ENCODE measurements at regions not wholly inside any gene's neighbourhood (a gene's known extent, or its start where the extent isn't known, plus 50 kb on each side); places are given as distances from the start of the nearest gene placed in this dataset.

DNA sequence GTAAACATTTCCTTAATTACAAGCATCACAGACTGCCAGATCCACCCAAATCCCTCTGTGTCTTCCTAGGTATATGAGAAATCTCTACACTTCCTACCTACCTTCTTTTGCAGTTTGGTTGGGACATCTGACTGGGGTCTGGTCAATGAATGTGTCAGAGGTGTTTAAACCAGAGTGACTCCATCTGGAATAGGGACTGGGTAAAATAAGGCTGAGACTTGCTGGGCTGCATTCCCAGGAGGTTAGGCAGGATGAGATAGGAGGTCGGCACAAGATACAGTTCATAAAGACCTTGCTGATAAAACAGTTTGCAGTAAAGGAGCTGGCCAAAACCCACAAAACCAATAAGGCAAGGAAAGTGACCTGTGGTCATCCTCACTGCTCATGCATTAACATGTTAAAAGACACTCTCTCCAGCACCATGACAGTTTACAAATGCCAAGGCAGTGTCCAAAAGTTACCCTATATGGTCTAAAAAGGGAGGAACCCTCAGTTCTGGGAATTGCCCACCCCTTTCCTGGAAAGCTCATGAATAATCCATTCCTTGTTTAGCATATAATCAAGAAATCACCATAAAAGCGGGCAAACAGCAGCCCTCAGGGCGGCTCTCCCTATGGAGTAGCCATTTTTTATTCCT is 87.4 kb upstream of the BACE2 start:
- DNase-seq = no peak

DNA sequence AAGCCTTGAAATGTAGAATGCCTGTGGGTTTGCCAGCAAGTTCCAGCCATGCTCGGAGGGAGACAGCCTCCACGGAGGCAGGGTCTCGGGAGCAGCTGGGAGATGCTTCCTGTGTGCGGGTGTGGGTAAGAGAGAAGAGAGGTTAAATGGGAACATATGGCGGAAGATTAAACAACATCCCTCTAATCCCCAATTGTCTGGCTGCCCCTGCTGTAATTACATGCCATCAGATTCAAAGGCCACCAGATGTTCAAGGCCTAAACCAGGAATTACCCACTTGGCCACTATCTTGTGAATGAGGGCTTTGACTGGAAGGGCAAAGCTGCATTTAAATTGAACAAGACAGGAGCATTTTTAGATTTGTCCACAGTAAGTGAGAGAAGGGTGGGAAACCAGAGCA is 81.4 kb upstream of the BACE2 start:
- no peak for DNase-seq

- DNase-seq = no peak
Measured at GRCh38 chr21:41090981-41091380, 77.0 kb upstream of the BACE2 start.

GRCh38 chr21:41091616-41092015 is 76.3 kb upstream of the BACE2 start:
- no peak for DNase-seq

GRCh38 chr21:41092312-41092711 is 75.6 kb upstream of the BACE2 start:
- DNase-seq = no peak

DNA sequence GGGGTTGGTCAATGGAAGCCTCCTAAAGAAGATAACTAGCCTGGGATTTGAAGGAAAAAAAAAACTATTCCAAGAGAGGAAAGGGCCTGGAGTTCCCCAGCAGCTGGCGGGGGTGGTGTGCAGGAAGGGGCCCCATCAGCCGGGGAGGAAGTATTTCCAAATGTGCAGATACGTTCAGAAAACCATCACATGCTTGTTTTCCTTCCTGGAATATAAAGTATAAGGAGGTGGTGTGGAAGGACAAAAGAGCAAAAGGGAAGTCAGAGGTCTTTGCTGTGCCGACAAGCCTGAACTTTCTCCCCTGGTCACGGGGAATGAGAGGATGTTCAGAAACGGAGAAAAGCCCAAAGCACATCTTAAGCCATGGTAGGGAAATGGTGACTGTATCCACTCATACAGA is 72.0 kb upstream of the BACE2 start:
- no peak for DNase-seq

DNA sequence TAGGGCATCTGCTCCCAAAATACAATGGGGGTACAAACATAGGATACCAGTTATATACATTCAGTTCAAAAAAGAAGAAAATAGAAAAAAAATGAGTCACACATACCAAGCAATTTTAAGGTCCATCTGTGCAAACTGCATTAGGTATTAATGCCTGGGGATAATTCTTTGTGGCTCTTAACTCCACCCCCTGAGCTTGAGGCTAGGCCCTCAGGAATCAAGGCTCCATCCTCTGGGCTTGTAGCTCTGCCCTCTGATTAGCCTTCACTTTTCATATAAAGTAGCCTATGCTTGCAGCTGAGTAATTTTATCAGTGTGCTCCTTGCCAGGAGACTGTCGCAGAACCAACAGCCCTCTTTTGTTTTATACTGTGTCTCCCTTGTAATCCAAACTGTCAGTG is 69.9 kb upstream of the BACE2 start:
- DNase-seq = no peak

DNA sequence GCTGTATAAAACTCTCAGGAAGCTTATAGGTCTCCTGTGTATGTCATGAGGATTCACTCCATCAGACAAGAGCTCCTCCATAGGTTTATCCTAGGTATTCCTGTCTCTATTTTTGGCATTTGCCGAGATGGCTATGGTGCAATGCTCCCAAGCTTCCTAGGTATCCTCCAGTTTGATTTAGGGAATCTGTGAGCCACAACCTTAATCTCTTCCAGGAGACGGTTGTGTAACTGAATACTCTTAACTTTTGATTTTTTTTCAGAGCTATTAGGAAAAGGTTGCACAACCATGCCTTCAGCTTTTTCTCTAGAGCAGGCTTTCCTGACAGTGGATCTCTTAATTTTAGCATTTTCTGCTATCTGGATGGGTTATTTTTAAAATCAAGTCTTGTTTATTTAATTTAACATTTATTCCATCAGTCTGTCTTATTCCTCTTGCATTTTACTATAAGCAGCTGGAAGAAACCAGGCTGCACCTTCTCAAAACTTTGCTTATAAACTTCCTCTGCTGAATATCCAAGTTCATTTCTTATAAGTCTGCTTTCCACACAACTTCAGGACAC is 69.4 kb upstream of the BACE2 start:
- no peak for DNase-seq

DNA sequence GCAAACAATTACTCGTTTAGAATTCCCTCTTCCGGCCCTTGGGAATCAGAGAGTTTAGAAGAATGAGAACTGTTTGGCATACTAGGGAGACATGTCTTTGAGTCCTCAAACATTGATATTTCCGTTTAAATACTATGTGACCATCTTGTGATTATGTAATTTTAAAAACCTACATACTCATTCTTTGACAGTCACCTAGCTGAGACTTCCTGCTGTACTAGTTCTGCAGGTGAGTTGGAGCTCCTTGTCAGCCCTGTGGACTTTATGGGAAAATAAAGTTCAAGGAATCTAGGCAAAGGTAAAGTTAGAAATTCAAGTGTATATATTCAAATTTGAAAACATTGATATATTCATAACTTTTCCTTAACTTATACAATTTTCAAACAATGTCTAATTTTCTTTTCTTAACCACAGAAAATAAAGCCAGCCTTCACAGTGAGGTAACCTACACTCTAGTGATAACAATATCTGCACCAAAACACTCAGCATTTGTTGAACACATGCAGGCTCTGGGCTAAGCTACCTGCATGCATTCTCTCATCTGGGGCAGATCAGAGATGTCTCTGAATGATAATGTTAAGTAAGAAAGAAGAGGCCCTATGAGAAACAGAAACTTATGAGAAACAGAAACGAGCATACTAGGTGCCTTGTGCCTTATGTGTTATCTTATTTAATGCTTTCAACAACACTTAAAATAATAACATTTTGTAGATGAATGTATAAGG is 67.0 kb upstream of the BACE2 start:
- no peak for DNase-seq

- DNase-seq = peak in 2 of 14 donors; percentile 1 to 2
Measured at GRCh38 chr21:41102281-41102680, 65.7 kb upstream of the BACE2 start.

DNA sequence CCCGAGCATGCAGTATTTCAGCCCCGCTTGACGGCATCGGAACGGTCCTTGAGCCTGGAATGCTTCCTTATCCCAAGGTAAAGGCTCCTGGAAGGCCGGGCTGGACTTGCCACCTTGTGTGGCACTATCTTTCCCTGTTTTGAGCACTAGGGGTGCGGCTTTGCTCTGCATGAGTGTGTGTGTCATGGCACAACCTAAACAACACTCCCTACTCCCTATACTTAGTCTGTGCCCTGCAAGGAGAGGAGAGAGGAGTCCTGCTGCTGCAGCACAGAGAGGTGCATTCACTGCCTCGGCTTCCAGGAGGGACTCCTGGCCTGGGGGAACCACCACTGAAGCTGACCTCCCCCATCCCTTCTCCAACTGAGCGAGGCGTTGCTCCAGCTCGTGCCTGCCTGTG is 60.4 kb upstream of the BACE2 start:
- DNase-seq = no peak

DNA sequence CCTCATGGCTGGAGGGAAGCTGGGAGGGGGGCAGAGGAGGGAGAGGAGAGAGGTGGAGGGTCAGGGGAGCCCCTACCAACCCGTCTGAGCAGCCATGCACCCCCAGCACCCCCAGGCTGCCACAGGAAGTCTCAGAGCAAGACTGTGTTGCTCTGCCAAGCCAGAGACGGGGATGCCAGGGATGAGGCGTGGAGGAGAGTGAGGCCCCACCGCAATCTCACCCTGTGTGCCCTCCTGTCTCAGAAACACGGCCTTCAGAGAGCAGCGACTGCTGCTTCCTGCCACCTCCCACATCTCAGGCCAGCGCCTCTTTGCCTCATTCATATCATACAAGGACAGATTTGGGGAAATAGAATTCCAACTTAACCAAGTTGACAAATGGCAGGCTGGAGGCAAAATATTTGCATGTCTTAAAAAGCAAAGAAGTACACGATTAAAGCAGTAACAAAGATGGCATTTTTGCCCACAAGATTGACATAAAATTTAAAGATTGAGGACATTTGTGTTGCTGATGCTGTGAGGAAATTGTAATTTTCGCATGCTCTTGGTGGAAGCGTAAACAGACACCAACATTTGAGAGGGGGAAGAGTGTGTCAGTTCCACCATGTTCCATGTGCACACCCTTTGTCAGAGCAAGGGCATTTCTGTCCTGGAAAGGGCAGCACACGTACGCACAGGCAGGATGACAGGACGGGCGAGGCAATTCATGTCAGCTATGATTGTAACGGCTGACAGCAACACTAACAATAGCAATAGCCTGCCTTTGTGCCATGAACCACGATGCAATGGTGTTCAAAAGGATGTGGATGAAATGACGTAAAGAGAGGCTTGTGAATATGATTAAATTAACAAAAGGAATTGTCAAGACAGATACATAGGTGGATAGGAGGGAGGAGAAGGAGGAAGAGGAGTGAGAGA is 59.0 kb upstream of the BACE2 start:
- DNase-seq = no peak

DNA sequence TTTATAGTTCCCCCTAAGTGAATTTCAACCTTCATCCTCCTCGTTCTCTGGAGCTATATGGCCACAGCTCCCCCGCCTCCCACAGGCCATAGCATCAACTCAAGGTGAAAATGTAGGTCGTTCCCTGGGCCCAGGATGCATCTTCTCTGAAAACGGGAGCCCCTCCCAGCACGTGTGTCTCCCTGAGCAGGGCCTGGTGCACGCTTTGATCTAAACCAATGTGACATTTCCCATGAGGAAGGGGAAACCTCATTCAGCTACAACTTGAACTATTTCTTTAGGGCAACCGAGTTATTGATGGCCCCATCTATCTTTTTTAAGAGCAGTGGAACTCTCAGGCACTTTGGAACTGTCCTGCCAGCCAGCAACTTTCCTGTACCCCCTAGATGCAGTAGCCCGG is 57.8 kb upstream of the BACE2 start:
- no peak for DNase-seq

DNA sequence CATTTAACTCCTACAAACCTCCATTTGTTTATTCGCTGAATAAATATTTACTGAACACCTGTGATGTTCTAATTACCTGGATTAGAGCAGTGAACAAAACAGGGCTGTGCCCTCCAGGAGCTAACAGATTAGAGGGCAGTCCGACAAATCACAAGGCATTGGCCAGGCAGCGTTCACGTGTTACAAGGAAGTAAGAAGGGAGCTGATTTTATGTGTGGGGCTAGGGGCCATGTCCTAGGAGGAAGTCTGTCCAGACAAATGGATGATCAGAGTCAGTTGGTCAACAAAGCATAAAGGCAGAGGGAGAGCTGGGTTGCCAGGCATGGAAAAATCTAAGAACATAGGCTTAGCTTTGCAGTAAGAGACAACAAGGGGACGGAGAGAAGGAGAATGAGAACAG is 57.3 kb upstream of the BACE2 start:
- DNase-seq = no peak

DNA sequence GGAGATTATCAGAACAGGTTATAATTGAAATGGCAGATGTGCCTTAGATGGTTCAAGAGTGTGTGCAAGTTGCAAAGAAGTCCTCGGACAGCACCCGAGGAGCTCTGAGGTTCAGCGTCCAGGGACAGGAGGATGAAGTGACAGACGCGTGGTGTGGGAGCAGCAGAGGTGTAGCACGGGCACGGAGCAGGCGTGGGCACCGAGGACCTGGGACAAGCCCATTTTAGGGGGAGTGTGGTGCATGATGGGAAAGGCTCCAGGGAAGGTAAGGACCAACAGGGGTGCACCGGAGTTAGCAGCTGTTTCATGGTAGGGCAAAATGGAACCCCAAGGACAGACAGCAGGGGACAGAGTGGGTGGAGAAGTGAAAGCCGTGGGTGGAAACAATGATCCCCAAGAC is 56.3 kb upstream of the BACE2 start:
- DNase-seq = no peak

DNA sequence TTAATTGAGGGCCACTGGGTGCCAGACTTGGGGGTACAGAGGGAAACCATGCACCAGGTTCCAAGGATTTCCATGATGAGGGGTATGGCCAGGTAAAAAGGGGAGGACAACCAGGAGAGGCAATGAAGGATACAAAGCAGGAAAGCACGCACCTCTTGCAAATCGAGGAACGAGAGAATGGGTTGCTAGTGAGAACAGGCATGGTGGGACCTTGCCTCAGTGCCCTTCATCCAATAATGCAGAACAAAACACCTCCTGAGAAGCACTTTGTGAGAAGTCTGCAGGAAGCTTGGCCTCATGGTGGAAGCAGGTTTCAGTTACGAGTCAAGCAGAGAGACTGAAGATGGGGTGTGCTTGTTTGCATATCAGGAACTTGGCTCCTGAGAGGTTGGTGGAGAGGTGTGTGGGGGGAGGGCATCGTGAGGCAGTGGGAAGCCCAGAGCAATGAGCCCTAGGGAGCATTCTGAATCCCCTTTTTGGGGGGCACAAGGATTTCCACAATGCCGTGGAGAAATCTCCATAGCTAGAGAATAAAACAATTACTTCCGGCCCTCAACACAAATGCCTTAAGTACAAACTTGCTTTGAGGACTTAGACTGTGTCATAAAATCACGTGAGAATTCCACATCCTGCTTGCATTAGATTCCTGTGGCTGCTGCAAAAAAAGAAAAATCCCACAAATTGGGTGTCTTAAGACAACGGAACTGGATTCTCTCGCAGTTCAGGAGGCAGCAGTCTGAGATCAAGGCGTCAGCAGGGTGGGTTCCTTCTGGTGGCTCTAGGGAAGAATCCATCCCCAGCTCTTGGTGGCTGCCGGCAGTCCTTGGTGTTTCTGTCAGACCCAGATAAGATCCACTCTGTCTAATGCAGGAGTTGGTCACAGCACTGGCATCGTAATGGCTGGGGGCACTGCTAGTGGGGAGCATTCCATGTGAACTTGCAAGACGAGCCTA is 54.9 kb upstream of the BACE2 start:
- DNase-seq = peak in 3 of 14 donors; percentile 6 to 35 (median 11)

DNA sequence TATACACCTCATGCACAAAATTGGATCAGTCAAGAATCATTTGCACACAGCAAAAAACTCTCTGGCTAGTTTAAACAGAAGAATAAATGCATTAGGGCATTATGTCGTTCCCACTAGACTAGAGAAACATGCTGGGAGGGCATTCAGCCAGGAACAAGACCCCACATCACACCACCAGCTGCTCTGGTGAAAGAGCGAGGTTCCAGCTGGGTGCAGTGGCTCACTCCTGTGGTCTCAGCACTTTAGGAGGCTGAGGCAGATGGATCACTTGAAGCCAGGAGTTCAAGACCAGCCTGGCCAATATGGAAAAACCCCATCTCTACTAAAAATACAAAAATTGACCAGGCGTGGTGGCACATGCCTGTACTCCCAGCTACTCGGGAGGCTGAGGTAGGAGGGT is 52.1 kb upstream of the BACE2 start:
- DNase-seq = no peak
